HG03565 (cell line): ENCODE measurements at regions not wholly inside any gene's neighbourhood (a gene's known extent, or its start where the extent isn't known, plus 50 kb on each side); places are given as distances from the start of the nearest gene placed in this dataset.

Source experiments
- ATAC-seq: cut with Tn5 transposase; IDR thresholded peaks from one replicate; pipeline ENCODE4 v1.9.1; 2021; ENCODE audit warnings: mild to moderate bottlenecking, moderate library complexity; ENCODE audit not compliant: unreplicated experiment

DNA sequence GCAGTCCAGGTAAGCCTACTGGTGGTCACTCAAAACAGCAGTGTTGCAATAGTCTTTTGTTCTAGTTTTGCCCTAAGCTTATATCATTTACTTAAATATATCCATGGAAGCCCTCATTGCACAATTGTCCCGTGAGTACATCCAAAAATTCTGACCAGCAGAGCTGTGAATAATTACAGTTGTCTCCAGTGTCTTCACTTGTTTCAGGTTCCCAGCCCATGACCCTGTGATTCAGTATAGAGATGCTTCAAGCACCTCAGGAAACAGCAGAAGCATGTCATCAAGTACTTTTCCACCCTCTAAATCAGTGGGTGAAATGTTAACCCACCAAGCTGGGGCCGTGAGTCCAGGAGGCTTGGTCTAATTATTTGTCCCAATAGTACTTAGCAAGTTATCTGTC is 214.9 kb upstream of the RPS6KA3 start:
- no peak for ATAC-seq

DNA sequence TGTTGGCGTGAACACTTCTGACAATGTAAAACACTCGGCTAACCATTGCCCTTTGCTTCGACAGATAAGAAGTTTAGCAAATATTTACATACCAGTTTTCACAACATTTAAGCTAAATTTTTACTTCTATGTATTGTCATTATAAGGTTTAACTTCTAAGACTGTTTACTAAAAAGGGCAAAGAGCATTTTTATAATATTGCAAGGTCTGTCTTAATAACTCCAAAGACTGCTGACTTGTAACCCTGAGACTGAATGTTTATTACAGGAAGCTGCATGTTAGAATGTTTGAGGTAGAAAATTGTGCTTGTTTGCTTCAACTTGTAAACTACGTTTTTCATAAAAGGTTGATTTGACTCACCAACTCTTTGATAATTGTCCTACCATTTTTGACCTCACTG is 213.2 kb upstream of the RPS6KA3 start:
- no peak for ATAC-seq

DNA sequence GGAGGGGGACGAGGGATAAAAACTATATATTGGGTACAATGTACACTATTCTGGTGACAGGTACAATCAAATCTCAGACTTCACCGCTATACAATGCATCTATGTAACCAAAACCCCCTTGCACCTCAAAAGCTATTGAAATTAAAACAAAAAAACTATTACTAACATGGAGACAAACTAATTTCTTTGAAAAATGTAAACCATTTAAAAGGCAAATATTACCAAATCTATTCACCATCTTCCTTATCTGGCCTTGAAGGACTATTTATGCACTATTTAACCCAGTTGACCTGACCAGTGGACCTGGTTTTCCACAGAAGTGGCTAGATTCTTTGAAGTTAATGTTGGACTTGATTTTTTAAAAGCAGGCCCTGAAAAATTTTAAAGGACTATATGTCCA is 212.3 kb upstream of the RPS6KA3 start:
- ATAC-seq = no peak

DNA sequence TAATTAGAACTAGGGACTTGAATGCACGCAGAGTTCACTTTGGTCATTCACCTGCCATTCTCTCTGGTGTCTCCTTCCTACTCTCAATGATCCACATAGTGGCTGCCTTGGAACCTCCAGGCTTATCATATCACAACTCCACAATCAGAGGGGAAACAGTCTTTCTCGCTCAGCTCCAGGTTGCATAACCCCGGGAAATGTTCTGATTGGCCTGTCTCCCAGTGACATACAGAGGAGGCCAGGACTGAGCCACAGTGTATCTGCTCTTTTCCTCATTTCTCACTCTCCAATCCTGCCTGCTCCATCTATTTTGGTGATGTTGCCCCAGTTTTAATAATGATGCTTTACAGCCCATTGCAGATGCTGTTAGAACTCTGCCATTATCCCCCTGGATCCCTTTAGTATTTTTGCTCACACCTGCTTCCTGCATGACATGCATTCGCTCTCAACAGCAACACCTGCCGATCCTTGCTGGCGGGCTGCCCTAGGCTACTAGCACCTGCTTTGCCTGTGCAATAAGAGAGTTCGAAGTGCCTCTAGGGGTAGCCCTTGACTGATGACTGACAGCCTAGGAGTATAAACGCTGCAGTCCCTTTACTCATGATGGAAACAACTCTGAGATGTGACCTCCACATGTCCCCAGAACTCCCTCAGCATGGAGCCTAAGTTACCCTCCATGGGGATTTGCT is 211.3 kb upstream of the RPS6KA3 start:
- no peak for ATAC-seq

DNA sequence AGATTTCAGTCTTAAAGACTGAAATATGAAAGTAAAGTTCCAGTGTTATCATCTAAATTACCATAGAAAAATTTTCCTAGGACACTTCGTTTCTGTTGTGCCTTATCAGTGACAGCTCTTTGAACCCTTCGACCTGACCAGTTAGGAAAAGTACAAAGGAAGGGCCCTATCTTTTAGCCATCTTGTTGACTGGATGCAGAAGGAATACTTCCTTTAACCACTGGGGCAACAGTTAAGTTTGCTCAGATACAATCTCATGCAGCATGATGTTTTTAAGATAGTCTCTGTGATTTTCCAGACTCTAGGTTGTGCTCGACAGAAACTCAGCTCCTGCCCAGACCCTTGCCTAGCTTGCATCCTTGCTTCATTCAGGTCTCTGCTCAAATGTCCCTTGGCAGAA is 210.5 kb upstream of the RPS6KA3 start:
- no peak for ATAC-seq

DNA sequence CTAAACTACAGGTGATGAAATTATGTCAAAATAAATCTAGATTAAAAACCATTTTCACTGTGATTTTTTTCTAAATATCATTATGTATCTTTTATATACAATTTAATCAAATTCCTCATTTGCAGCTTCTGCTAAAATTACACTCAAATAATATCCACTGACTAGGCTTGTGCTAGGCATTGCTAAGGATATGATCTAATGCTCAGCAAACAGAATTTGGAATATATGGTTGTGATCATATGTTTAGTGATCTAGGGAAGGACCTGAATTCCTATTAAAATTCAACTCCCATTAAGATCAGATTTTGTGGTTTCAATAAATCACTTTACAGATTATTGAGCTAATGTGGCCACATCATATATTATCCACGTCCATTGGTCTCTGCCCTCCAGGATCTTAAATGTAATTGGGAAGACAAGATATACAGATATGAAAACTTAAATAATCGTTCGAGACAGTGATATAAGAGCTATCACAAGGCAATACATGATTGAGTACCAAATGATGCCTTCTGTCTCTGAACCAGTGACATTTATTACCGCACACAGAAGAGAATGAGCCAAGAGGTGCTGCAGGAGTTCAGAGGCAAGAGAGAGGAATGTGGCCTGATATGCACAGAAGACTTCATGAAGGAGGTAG is 206.0 kb upstream of the RPS6KA3 start:
- no peak for ATAC-seq

DNA sequence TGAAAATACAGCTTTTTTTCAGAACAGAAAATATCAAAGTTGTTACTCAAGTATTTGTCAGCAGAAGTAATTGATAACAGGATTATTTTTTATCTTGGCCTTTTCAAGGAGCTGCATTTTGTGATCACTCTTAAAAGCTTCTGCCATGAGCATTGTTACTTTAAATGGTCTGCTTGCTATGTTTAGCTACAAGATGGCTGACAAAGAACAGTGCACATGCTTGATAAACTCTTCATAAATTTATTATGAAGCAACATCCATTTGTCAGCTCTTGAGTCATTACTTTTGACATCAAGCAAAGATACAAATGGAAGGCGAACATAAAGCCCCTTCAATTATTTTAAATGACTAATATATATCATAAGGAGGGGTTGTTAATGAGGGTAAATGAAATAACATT is 205.4 kb upstream of the RPS6KA3 start:
- no peak for ATAC-seq

DNA sequence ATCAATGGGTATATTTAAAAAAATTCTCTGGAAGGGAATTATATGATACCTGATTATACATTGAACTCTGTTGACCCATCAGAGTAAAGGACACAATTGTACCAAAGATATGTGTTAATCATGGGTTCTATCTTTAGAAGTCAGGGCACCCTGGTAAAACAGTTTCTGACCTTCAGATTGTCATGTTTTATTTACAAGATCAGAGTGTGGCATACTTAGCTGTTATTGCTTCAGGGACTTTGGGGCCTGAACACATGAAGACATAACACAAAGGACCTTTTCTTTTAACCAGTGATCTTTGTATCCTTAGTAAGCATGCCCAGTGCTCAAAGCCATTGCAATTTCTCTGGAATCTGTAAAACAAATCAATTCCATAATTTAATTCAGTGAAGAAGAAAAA is 204.8 kb upstream of the RPS6KA3 start:
- no peak for ATAC-seq

DNA sequence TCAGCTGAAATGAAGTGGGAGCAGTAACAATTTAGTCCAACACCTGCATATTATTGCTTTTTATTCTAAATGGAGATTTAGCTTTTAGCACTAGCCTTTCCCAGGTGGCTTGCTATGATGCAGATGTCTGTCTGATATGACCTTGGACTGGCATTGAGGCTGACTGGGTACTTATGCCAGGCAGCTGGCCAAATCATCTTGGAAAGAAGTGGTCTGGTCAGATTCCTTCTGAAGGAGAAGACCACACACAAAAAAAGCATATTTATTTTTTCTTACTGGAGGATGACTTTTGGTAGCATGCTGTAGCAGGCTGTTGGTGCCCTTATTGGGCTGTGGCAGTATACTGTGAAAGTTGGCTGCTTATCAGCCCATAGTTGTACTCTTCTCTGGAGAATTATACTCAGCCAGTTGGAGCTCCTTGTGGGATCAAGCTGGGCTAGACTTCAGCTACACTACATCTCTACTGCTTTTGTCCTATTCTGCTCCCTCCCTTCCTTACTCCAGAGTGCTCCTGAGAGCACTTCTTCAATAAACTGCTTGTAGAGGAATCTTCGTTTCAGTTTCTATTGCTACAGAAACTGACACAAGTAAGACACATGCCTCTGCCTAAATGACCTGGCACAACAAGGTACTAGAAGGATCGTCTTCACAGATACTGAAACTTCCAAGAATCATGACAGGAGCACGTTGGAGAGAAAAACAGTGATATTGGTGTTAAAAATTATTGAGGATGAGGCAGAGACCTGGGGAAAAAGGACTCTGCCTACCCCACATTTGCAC is 196.8 kb upstream of the RPS6KA3 start:
- ATAC-seq = no peak

DNA sequence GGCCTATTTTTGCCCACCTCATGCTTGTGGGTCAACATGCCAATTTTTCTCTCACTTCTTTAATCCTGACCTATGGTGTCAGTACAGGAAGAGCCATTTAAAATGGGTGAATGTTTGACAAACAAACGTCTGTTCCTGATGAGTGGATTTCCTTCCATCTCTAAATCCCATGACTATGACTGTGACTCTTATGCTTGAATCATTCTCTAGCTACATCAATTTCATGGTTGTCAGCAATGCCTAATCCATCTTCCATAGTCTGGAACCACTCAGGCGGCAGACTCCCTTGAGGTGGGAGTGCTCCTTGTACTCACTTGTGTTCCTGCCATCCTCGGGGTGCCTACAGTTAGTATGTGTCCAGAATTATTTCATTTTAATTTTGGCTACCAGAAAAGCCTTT is 194.9 kb upstream of the RPS6KA3 start:
- ATAC-seq = no peak

DNA sequence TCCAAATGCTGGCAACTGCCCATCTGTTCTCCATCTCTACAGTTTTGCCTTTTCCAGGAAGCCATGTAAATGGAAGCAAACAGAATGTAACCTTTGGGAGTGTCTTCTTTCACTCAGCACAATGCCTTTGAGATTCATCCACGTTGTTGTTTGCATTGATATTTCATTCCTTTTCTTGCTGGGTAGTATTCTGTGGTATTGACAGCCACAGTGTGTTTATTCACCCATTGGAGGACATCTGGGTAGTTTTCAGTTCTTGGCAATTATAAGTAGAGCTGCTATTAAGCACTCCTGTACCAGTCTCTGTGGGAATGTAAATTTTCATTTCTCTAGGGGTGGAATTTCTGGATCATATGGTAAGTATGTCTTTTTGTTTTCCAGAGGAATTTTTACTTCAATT is 194.3 kb upstream of the RPS6KA3 start:
- ATAC-seq = no peak

DNA sequence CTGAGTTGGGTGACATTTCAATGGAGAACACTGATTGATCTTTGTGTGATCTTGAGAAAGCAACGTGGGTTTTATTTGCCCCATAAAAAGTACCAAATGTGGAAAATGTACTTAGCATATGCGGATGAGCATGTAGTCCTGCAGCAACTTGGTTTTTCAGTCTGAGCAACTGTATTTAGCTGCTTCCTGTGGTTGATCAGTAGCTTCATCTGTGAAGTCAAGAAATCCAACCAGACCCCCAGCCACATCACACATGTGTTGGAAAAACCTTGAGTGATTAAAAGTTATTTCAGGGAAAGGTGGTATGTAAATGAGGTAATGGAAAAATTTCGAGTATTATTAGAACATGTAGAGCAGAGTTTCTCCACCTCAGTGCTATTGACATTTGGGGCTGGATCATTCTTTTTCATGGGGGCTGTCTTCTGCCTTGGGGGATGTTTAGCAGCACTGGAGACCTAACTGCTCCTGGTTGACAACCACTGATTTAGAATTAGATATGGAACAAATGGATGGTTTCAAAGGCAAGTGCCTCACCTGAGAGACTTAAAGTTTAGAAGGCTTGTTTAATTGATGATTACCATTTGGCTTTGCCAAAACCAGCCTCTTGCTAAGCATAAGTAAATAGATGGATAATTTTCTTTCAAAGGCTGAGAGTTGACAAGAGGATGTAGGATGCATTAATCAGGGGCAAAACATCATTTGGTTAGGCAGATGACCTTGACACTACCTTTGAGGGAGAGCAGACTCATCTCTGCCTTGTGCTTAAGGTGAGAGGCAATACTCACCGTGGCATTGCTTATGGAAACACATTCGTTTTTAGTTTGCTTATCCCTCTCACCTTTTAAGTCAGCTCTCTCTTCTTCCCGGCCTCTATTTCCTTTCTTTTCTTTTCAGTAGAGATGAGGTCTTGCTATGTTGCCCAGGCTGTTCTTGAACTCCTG is 193.0 kb upstream of the RPS6KA3 start:
- ATAC-seq = no peak

DNA sequence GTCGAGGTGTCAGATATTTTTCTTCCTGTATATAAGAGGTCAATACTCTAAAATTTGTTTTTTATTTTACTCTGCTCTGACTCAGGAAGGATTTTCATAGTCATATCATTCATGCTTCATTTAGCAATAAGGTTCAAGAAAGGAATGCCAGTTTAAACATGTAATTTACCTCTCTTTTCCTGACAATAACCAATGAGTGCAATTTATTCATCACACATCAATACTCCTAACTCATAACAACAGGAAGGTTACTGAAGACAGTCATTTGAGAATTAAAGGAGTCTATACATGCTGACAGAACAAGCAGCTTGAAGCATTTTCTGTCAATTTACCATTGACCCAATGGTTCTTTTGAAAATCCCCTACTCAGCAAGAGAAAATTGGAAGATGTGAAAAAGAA is 190.3 kb upstream of the RPS6KA3 start:
- ATAC-seq = no peak

DNA sequence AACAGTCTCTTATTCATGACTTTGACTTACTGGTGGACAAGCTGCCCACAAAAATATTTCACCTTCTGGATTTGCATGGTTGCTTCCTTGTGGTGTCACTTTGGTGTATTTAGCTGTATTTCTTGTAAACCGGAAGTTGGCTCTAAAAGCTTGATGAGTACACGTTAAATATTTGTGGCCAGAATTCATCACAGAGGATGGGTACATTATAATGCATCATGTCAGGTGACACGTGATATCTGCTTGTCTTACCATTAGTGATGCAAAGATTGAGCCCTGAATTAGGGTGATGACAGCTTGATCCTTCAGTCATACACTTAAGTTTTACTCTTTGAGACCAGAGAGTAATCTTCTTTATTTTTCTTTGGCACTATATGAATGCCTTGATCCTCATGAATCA is 188.3 kb upstream of the RPS6KA3 start:
- ATAC-seq = no peak

DNA sequence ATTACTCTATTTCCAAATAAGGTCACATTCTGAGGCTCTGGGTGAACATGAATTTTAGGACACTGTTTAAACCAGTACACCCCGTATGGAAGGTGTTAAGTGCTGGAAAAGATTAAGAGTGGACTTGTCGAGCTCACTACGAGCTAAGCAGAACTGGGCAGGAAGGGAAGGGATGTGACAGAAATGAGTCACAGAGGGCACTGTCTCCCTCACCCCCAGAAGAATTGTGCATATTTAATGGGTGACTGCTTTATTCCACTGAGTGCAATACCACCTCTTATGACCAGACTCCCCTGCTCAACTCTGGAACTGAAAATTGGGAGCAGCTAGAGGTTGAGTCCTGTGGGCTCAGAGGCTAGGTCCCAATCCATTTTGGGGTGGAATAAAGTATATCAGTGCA is 187.4 kb upstream of the RPS6KA3 start:
- no peak for ATAC-seq

DNA sequence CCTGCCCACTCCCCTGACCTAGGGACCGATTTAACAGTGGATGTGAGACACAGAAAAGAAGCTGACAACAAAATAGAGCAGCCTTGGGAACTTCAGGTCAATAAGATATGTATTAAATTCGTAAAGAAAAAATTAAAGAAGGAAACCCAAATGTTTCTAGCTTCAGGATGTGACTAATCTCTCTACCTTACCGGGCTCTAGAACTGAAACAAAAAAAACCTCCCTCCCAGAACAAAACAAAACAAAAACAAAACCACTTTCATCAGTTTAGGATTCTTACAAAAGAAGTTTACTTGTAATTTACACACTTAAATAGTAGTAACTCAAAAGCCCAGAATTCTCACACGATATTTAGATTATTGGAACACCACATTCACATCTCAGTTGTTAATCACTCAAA is 185.8 kb upstream of the RPS6KA3 start:
- ATAC-seq = peak; percentile 64

DNA sequence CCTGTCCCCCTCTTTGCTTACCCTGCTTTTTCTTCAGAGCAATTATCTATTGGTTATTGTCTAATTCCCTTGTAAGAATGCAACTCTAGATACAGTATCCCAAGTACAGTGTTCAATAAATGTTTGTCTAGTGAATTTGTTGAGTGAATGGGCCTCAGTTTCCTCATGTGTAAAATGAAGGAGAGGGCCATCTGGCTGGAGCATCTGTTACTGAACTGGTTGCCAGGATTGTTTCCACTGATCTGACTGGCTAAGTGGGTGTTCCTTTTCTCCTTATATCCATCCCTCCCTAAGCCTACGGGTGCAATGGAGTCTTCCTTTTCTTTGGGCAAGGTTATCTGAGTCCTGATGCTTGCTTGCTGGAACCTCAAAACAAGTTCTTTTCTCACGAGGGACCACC is 185.2 kb upstream of the RPS6KA3 start:
- ATAC-seq = no peak

DNA sequence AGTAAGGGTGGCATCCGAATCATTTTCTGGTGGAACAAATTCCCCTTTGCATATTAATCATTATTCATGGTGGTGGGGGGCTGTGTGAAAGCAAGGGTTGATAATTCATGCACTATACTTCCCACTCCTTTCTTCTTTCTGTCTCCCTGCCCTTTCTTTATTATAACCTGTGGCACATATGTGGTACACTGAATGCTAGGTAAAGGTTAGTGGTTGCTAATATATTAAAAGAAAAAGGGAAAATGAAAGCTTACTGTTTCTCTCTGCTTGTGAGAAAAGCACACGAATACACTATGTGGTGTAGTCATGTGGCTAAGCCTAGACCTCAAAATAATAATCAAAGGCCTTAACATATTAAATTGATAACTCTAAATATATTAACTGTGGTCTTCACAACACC is 178.4 kb upstream of the RPS6KA3 start:
- no peak for ATAC-seq

DNA sequence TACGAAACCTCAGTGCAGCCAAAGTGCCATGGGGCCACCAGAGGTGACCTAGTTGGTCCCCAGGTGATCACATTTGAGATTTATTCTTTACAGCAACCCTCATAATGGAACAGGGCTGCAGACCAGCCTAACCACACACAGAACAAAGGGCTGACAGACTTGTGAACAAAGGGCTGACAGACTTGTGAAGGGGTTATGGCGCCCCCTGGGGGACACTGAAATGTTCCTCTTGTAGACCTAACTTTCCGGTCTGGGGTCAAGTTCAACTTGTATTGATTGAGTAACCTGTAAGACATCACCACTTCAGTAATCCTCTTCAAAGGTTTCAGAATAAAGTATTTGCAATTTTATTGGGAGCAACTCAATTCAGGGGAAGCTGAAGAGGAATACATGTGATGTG is 175.9 kb upstream of the RPS6KA3 start:
- ATAC-seq = peak; percentile 62

DNA sequence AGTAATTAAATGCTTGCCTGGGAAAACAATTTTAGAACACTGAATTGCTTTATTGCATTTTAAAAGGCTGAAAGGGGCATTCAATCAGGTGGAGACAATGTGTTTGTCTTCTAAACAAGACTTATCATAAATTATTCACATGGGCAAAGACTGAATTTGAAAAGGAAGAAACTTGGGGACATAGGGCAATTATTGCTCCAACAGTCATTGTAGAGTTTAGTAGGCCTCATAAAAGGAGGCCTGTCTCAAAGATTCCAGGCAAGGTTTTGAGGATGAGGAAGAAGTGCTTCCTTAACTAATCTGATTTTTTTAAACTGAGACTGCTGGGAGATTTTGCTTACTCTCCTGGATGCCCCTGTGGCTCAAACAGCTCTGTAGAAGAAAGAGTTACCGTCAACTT is 174.4 kb upstream of the RPS6KA3 start:
- no peak for ATAC-seq

DNA sequence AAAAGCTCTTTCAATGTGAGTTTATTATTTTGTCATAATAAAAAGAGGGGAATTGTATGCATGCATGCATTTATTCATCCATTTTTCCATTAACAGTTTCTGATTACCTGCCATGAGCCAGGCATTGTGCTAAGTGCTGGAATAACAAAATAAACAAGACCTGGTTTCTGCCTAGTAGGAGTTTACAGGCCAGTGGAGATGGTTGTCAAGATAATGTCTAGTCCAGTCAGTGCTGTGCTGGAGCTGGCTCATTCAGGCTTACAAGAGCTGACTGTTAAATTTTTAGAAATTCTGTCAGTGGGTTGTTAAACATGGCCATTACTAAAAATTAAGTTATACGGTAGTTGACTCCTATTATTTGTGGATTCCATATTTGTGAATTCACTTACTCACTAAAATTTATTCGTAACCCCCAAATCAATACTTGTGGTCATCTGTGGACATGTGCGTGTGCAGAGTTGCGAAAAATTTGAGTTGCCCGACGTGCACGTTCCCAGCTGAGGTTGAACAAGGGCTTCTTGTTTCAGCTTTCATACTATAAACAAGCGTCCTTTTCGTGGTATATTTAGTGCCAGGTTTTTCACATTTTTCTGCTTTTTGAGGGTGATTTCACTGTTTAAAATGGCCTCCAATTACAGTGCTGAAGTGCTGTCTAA is 172.3 kb upstream of the RPS6KA3 start:
- no peak for ATAC-seq
